Lung (tissue), 11 donors: ENCODE measurements at regions not wholly inside any gene's neighbourhood (a gene's known extent, or its start where the extent isn't known, plus 50 kb on each side); places are given as distances from the start of the nearest gene placed in this dataset.

Experiments used
- ATAC-seq: fragments of 200-7000 bp; cut with Tn5 transposase; one replicate; pipeline ENCODE4 v1.9.1; 2020; ENCODE audit warnings: moderate number of reproducible peaks; ENCODE audit not compliant: insufficient read depth, low FRiP score
- DNase-seq, 3 donors: peaks; one replicate each; pipeline ENCODE4 v3.0.0-alpha.2; 2013 to 2017
- H3K27ac ChIP-seq, 2 donors: one replicate each; pipeline ENCODE4 v1.5.1; 2013; ENCODE audit warnings: mild to moderate bottlenecking in 2 of 2, moderate library complexity in 2 of 2, control low read depth in 1 of 2, inconsistent platforms in 1 of 2, low read depth in 1 of 2, low read length in 1 of 2
- H3K27me3 ChIP-seq, 3 donors: one replicate each; pipeline ENCODE4 v1.5.1; 2013; ENCODE audit warnings: low read length in 2 of 3; ENCODE audit not compliant: control insufficient read depth in 3 of 3, insufficient read depth in 3 of 3
- H3K36me3 ChIP-seq, 4 donors: one replicate each; pipeline ENCODE4 v1.5.1; 2013; ENCODE audit warnings: low read length in 4 of 4, mild to moderate bottlenecking in 1 of 4, moderate library complexity in 1 of 4; ENCODE audit not compliant: control insufficient read depth in 4 of 4, insufficient read depth in 4 of 4
- H3K4me1 ChIP-seq, 5 donors: one replicate each; pipeline ENCODE4 v1.5.1; 2013; ENCODE audit warnings: low read length in 5 of 5, mild to moderate bottlenecking in 2 of 5, moderate library complexity in 1 of 5; ENCODE audit not compliant: control insufficient read depth in 5 of 5, insufficient read depth in 5 of 5
- H3K4me3 ChIP-seq: one replicate; pipeline ENCODE4 v1.5.1; 2013; ENCODE audit warnings: mild to moderate bottlenecking, control low read depth, moderate library complexity
- H3K9ac ChIP-seq, 2 donors: one replicate each; pipeline ENCODE4 v1.5.1; 2013; ENCODE audit warnings: low read length in 2 of 2, control low read depth in 1 of 2; ENCODE audit not compliant: insufficient read depth in 1 of 2
- H3K9me3 ChIP-seq, 4 donors: one replicate each; pipeline ENCODE4 v1.5.1; 2013; ENCODE audit warnings: low read length in 3 of 4, mild to moderate bottlenecking in 1 of 4, moderate library complexity in 1 of 4; ENCODE audit not compliant: control insufficient read depth in 4 of 4, insufficient read depth in 3 of 4
- CTCF ChIP-seq: IDR thresholded peaks from 2 replicates; pipeline ENCODE4 v1.5.1; 2012; ENCODE audit warnings: mild to moderate bottlenecking; ENCODE audit errors: control extremely low read depth, extremely low read depth
- WGBS, 2 donors: extraction: QIAGEN DNeasy Blood & Tissue Kit; methylation state at CpG; one replicate each; pipeline ENCODE4 v1.1.7; 2013; 5-methylcytosine and 5-hydroxymethylcytosine counted together
- donor health status: control.
- donor health status: control.
- donor health status: Bipolar disorder and iron deficiency.
- donor health status: healthy.
- donor health status: DM: yes; HTN: yes; CAD: no.

DNA sequence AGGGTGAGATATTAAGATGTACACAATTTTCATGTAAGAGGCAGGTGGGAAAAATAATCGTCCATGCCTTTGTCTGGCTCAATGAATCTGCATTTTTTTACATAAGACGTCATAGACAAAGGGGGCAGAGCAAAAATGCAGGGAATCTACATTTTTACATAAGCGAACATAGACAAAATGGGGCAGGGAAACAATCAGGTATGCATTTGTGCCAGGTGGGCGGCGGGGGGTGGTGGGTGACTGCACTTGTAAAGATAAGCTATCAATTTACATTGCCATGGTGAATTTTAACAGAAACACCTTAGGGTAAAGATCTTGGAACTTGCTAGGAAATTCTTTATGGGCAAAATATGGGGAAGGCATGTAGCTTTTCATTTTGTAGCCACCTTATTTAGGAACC is 96.3 kb upstream of the CES5A start:
- Histone ChIP-seq H3K4me3 (no peak overlapping the region), H3K27me3 (no peaks in the 10 kb centered on the region), H3K9ac (no peak overlapping the region), H3K4me1 (peaks cover 0 to 8% (median 0%) of the 10 kb centered on the region in 5 donors), H3K27ac (no peak overlapping the region), H3K9me3 (peaks cover 0 to 2% (median 0%) of the 10 kb centered on the region in 4 donors), H3K36me3 (no peaks in the 10 kb centered on the region)
- TF ChIP-seq CTCF, result no peak
- ATAC-seq, result no peak
- DNase-seq, result no peak
- WGBS, 2 donors, result 83% methylated on average over 5 of the region's 5 CpGs

- Histone ChIP-seq H3K27me3 (no peaks in the 10 kb centered on the region), H3K9me3 (peaks cover 0 to 2% (median 0%) of the 10 kb centered on the region in 4 donors), H3K36me3 (no peaks in the 10 kb centered on the region), H3K4me1 (peaks cover 0 to 16% (median 0%) of the 10 kb centered on the region in 5 donors), H3K4me3 (no peak overlapping the region), H3K27ac (no peak overlapping the region), H3K9ac (no peak overlapping the region)
- no peak for DNase-seq
- TF ChIP-seq CTCF, result no peak
- ATAC-seq, result no peak
- WGBS, 2 donors, result 71 to 75% methylated on average over 5 of the region's 5 CpGs
Observed at GRCh38 chr16:55968221-55968620, 93.0 kb upstream of the CES5A start.

- no peak for TF ChIP-seq CTCF
- no peak overlapping the region for H3K9ac ChIP-seq
- 83 to 90% methylated on average over 4 of the region's 4 CpGs for WGBS, 2 donors
- peaks cover 0 to 4% (median 1%) of the 10 kb centered on the region in 4 donors for H3K9me3 ChIP-seq
- ATAC-seq (no peak), DNase-seq (no peak)
- no peaks in the 10 kb centered on the region for H3K36me3 ChIP-seq
- no peaks in the 10 kb centered on the region for H3K27me3 ChIP-seq
- no peak overlapping the region for H3K27ac ChIP-seq
- H3K4me1 ChIP-seq, result peaks cover 0 to 16% (median 0%) of the 10 kb centered on the region in 5 donors
- H3K4me3 ChIP-seq, result no peak overlapping the region
Observed at GRCh38 chr16:55964923-55965475, 89.8 kb upstream of the CES5A start.

DNA sequence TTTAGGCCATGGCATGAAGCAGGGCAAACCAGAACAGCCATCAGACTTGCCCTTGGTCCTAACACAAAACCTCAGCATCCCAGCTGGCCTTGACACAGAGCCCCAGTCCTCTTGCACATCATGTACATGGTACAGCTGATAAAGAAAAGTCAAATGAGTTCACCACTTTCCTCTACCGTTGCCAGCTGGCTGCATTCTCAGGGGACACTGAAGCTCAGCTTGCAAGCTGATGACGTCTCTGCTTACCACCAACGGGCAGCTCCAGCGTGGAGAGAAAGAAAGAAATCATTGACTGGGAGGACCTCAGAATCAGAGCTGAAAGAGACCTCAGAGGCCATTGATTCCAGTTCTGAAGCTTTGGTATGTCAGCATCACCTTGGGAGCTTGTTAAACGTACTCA is 80.7 kb upstream of the CES5A start:
- H3K4me3 ChIP-seq, result no peak overlapping the region
- no peaks in the 10 kb centered on the region for H3K27me3 ChIP-seq
- TF ChIP-seq CTCF, result no peak
- 69 to 85% methylated on average over 5 of the region's 5 CpGs for WGBS, 2 donors
- peaks cover 0 to 13% (median 0%) of the 10 kb centered on the region in 5 donors for H3K4me1 ChIP-seq
- H3K27ac ChIP-seq, result no peak overlapping the region
- DNase-seq, result peak; percentile 68 to 86 (median 79)
- ATAC-seq, result no peak
- no peaks in the 10 kb centered on the region for H3K9me3 ChIP-seq
- H3K36me3 ChIP-seq, result no peaks in the 10 kb centered on the region
- H3K9ac ChIP-seq, result no peak overlapping the region
